HG03097 (cell line): ENCODE measurements at regions not wholly inside any gene's neighbourhood (a gene's known extent, or its start where the extent isn't known, plus 50 kb on each side); places are given as distances from the start of the nearest gene placed in this dataset.
"Not testable (repeated sequence)": the region's sequence is repeated elsewhere in the genome, so short reads cannot be mapped to it uniquely, and the experiment has no call there.

Experiments used
- ATAC-seq: cut with Tn5 transposase; IDR thresholded peaks from one replicate; pipeline ENCODE4 v1.9.1; 2021; ENCODE audit not compliant: unreplicated experiment, low FRiP score

- ATAC-seq, result no peak
Observed at GRCh38 chr4:159632031-159632430, 529.2 kb downstream of the RAPGEF2 start.

- no peak for ATAC-seq
Observed at GRCh38 chr4:159639671-159640323, 536.9 kb downstream of the RAPGEF2 start.

GRCh38 chr4:159649237-159649636, 546.4 kb downstream of the RAPGEF2 start:
- ATAC-seq, result no peak

GRCh38 chr4:159652871-159653270, 550.0 kb downstream of the RAPGEF2 start:
- ATAC-seq, result no peak

GRCh38 chr4:159655547-159655946, 552.7 kb downstream of the RAPGEF2 start:
- ATAC-seq, result no peak

- ATAC-seq, result no peak
Observed at GRCh38 chr4:159669094-159669493, 566.2 kb downstream of the RAPGEF2 start.

GRCh38 chr4:159673221-159673620, 570.3 kb downstream of the RAPGEF2 start:
- ATAC-seq, result no peak

GRCh38 chr4:159674241-159674640, 571.4 kb downstream of the RAPGEF2 start:
- no peak for ATAC-seq

GRCh38 chr4:159677521-159677920, 574.6 kb downstream of the RAPGEF2 start:
- ATAC-seq, result no peak

- no peak for ATAC-seq
Observed at GRCh38 chr4:159682996-159683395, 580.1 kb downstream of the RAPGEF2 start.

GRCh38 chr4:159684061-159684460, 581.2 kb downstream of the RAPGEF2 start:
- no peak for ATAC-seq

- ATAC-seq, result no peak
Observed at GRCh38 chr4:159685340-159686092, 582.6 kb downstream of the RAPGEF2 start.

- ATAC-seq, result no peak
Observed at GRCh38 chr4:159689526-159689925, 586.6 kb downstream of the RAPGEF2 start.

GRCh38 chr4:159697322-159698283, 594.7 kb downstream of the RAPGEF2 start:
- no peak for ATAC-seq

GRCh38 chr4:159698336-159698735, 595.5 kb downstream of the RAPGEF2 start:
- no peak for ATAC-seq

- no peak for ATAC-seq
Observed at GRCh38 chr4:159702200-159702599, 599.3 kb downstream of the RAPGEF2 start.

- no peak for ATAC-seq
Observed at GRCh38 chr4:159705334-159705733, 602.5 kb downstream of the RAPGEF2 start.

GRCh38 chr4:159706704-159707103, 603.8 kb downstream of the RAPGEF2 start:
- no peak for ATAC-seq

- not testable (repeated sequence) for ATAC-seq
Observed at GRCh38 chr4:159715180-159715579, 612.3 kb downstream of the RAPGEF2 start.

- no peak for ATAC-seq
Observed at GRCh38 chr4:159719531-159719930, 616.7 kb downstream of the RAPGEF2 start.

- ATAC-seq, result no peak
Observed at GRCh38 chr4:159722052-159722451, 619.2 kb downstream of the RAPGEF2 start.
